Adrenal gland (tissue), 9 donors: ENCODE measurements at regions not wholly inside any gene's neighbourhood (a gene's known extent, or its start where the extent isn't known, plus 50 kb on each side); places are given as distances from the start of the nearest gene placed in this dataset.

ENCODE experiments used
- DNase-seq, 7 donors: peaks; one replicate each; pipeline ENCODE4 v3.0.0-alpha.2; 2019 to 2020
- H3K27ac ChIP-seq, 5 donors: fragments of 200-600 bp; sonication (generic) in 4 of 5; 1 replicate in 3 of 5; 2 replicates in 2 of 5; pipeline versions ENCODE4 v1.5.1 to v1.8.0; 2016 to 2020; ENCODE audit warnings: mild to moderate bottlenecking in 1 of 5
- H3K27me3 ChIP-seq: fragments of 200-600 bp; 2 replicates; pipeline ENCODE4 v1.8.0; 2021
- H3K36me3 ChIP-seq, 2 donors: fragments of 200-600 bp; replicated peaks in 1 of 2; 1 replicate in 1 of 2; 2 replicates in 1 of 2; pipeline versions ENCODE4 v1.5.1 to v1.8.0; 2018 to 2022
- H3K4me1 ChIP-seq, 2 donors: fragments of 200-600 bp; replicated peaks in 1 of 2; 1 replicate in 1 of 2; 2 replicates in 1 of 2; pipeline versions ENCODE4 v1.5.1 to v1.8.0; 2018 to 2021
- H3K4me3 ChIP-seq, 4 donors: fragments of 200-600 bp; sonication (generic) in 3 of 4; one replicate each; pipeline ENCODE4 v1.5.1; 2016 to 2018
- H3K9me3 ChIP-seq, 3 donors: fragments of 200-600 bp; sonication (generic) in 1 of 3; replicated peaks in 1 of 3; 1 replicate in 2 of 3; 2 replicates in 1 of 3; pipeline versions ENCODE4 v1.5.1 to v1.8.0; 2016 to 2021
- POLR2A ChIP-seq, 2 donors: fragments of 450-650 bp; IDR thresholded peaks; one replicate each; pipeline ENCODE4 v1.6.1; 2017; ENCODE audit warnings: antibody characterized with exemption in 2 of 2, mild to moderate bottlenecking in 2 of 2, moderate library complexity in 1 of 2
- WGBS, 4 donors: extraction: QIAGEN DNeasy Blood & Tissue Kit in 2 of 4; methylation state at CpG; one replicate each; pipeline versions ENCODE4 v1.1.5 to v1.1.7; 2013 to 2017; 5-methylcytosine and 5-hydroxymethylcytosine counted together
- intact Hi-C, 2 donors: fragments of 100-400 bp; cut with DNase I; formaldehyde crosslinking; loops; one replicate each; pipeline versions ENCODE4 v1.14.1 to v1.15.0; 2022 to 2023
- TF ChIP-seq, protein P1 (sequence below), 6 experiments: fragments of 450-650 bp in 4 of 6; fragments of 200-600 bp in 2 of 6; sonication (generic) in 1 of 6; IDR thresholded peaks; 1 replicate in 5 of 6; 2 replicates in 1 of 6; pipeline versions ENCODE4 v1.5.1 to v1.8.0; 2016 to 2021; ENCODE audit warnings: antibody characterized with exemption in 6 of 6, mild to moderate bottlenecking in 2 of 6, moderate library complexity in 1 of 6
- donor health status: healthy with polysubstance abuse.
- donor health status: Bipolar disorder and iron deficiency.
- donor health status: DM: yes; HTN: yes; CAD: no.
- donor health status: DM: no; HTN: no; CAD: no.
- donor health status: DM: no; HTN: no; CAD: no.

DNA sequence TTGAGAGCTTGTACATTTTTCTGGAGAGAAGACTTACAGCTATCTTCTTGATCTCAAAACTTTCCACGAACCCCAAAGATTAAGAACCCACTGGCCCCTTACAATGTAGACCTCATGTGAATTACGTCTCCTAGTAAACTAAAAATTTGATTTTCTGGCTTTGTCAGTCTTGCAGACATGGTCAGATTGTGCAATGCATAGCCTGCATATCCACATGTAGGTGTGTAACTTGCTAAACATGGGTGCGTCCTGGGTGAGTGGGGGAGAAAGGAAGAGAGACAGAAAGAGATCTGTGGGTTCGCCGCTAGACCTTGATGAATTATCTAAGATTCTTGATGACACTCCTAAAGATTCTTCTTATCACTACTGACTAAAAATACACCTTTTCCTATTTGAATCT is 561.2 kb upstream of the MDFIC2 start:
- peaks cover 0 to 5% of the 10 kb centered on the region in 2 donors for H3K4me1 ChIP-seq
- DNase-seq = no peak
- no peak for TF ChIP-seq POLR2A (IDR thresholded peaks at IDR 0.05)
- TF ChIP-seq, protein P1, sequence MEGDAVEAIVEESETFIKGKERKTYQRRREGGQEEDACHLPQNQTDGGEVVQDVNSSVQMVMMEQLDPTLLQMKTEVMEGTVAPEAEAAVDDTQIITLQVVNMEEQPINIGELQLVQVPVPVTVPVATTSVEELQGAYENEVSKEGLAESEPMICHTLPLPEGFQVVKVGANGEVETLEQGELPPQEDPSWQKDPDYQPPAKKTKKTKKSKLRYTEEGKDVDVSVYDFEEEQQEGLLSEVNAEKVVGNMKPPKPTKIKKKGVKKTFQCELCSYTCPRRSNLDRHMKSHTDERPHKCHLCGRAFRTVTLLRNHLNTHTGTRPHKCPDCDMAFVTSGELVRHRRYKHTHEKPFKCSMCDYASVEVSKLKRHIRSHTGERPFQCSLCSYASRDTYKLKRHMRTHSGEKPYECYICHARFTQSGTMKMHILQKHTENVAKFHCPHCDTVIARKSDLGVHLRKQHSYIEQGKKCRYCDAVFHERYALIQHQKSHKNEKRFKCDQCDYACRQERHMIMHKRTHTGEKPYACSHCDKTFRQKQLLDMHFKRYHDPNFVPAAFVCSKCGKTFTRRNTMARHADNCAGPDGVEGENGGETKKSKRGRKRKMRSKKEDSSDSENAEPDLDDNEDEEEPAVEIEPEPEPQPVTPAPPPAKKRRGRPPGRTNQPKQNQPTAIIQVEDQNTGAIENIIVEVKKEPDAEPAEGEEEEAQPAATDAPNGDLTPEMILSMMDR (IDR thresholded peaks at IDR 0.05) = no peak
- intact Hi-C loops = no loop called here
- no peaks in the 10 kb centered on the region for H3K36me3 ChIP-seq
- no peak overlapping the region for H3K27ac ChIP-seq
- 83 to 87% (median 86%) methylated on average over 5 of the region's 5 CpGs for WGBS, 4 donors
- H3K27me3 ChIP-seq = no peaks in the 10 kb centered on the region
- H3K4me3 ChIP-seq = no peak overlapping the region
- no peaks in the 10 kb centered on the region for H3K9me3 ChIP-seq

DNA sequence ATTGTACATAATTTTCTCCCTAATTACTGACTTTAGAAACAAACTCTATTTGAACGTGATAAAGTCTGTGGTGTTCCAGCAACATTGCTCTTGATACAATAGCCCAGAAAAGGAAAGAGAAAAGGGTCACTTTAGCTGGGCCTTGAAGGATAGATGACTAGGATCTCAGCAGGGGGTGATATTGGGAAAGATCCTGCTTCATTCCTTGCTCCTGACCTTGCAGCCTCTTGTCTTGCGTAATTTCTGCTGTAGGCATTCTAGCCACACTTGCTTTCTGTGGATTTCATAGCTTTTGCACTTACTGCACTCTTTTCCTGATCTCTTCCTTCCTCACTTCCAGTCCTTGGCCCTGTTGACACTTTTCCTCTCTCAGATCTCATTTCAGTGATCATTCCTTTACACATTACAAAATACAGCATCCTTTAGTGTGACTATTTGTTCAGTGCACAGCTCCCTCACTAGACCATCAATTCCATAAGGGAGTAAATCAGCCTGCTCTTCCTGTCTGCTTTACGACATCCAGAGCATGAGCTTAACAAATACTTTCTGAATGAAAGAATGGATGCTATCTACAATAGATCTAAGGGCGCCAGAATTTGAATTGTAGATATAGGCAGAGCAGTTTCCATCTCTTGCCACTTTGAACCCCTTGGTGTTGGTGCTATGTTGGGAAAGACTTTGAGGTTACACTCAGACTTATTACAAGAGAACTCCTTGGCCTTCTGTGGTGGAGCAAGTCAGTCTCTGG is 559.6 kb upstream of the MDFIC2 start:
- 63 to 73% (median 67%) methylated on average over 4 of the region's 4 CpGs for WGBS, 4 donors
- Histone ChIP-seq H3K27ac (peak overlapping the region in 2 of 5 donors; percentile 13 to 41), H3K36me3 (no peaks in the 10 kb centered on the region), H3K4me3 (no peak overlapping the region), H3K27me3 (no peaks in the 10 kb centered on the region), H3K4me1 (peaks cover 0 to 5% of the 10 kb centered on the region in 2 donors), H3K9me3 (no peaks in the 10 kb centered on the region)
- intact Hi-C loops = no loop called here
- DNase-seq = peak in 6 of 7 donors; percentile 15 to 57 (median 35)
- TF ChIP-seq POLR2A (IDR thresholded peaks at IDR 0.05) = no peak
- TF ChIP-seq, protein P1 (IDR thresholded peaks at IDR 0.05) = no peak

DNA sequence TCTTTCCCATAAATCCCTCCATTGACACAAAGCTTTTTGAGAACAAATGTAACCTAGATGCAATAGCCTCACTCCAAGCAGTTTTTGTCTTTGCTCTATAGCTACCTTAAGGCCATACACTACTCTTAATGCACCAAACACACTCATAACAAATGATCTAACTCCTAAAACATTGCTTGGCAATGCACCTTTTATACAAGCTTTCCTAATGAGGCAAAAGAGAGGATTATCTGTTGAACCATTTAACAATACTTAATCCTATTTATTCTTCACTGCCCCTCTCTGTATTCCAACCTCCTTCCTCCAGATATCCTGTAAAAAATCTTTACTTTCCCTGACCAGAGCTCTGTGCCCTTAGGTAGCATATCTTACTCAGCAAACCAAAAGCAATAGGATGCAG is 558.1 kb upstream of the MDFIC2 start:
- Histone ChIP-seq H3K4me3 (no peak overlapping the region), H3K27me3 (no peaks in the 10 kb centered on the region), H3K4me1 (peaks cover 0 to 5% of the 10 kb centered on the region in 2 donors), H3K9me3 (no peaks in the 10 kb centered on the region), H3K27ac (no peak overlapping the region), H3K36me3 (no peaks in the 10 kb centered on the region)
- DNase-seq = no peak
- intact Hi-C loops = no loop called here
- TF ChIP-seq POLR2A (IDR thresholded peaks at IDR 0.05) = no peak
- TF ChIP-seq, protein P1 (IDR thresholded peaks at IDR 0.05) = no peak

DNA sequence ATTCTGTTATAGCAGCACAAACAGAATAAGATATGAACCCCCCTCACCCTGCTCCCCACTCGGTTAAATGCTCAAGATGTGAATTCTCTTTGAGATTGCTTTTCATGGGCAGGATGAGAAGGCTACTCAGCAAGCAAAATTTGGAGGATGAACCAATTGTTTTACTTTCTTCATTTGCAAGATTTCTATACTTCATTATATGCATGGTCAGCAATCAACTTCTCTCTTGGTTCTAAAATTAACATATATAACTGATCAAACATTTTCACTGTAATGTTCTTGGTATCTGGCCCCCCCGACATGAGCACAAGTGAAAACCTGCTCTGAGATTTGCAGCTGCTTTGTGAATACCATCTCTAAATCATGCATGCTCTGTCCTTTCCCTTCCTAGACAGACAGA is 556.1 kb upstream of the MDFIC2 start:
- no peak for DNase-seq
- Histone ChIP-seq H3K36me3 (no peaks in the 10 kb centered on the region), H3K4me1 (peaks cover 0 to 5% of the 10 kb centered on the region in 2 donors), H3K9me3 (no peaks in the 10 kb centered on the region), H3K27me3 (no peaks in the 10 kb centered on the region), H3K27ac (no peak overlapping the region), H3K4me3 (no peak overlapping the region)
- intact Hi-C loops = no loop called here
- WGBS, 4 donors = 76 to 87% (median 81%) methylated on average over 2 of the region's 2 CpGs
- no peak for TF ChIP-seq POLR2A (IDR thresholded peaks at IDR 0.05)
- TF ChIP-seq, protein P1 (IDR thresholded peaks at IDR 0.05) = no peak
